OCI-LY3 (cell line): ENCODE measurements at regions not wholly inside any gene's neighbourhood (a gene's known extent, or its start where the extent isn't known, plus 50 kb on each side); places are given as distances from the start of the nearest gene placed in this dataset.

Experiments used
- H2AFZ ChIP-seq: fragments of 200-600, 300-600 bp; shearing (Covaris generic); 2 replicates; pipeline ENCODE4 v1.6.0; 2014; ENCODE audit warnings: antibody characterized with exemption, low read depth, low read length
- H3K27ac ChIP-seq: fragments of 200-600, 300-600 bp; sonication (generic); 2 replicates; pipeline ENCODE4 v1.5.1; 2014; ENCODE audit warnings: mild to moderate bottlenecking, low read length, moderate library complexity, mixed read lengths
- H3K27me3 ChIP-seq: fragments of 200-600, 300-600 bp; sonication (generic); 2 replicates; pipeline ENCODE4 v1.6.1; 2014; ENCODE audit warnings: low read depth, low read length, mixed read lengths
- H3K36me3 ChIP-seq: fragments of 200-600, 300-600 bp; sonication (generic); replicated peaks from 2 replicates; pipeline ENCODE3; 2014; ENCODE audit warnings: low read depth, low read length, mixed read lengths
- H3K4me1 ChIP-seq: fragments of 300-600, 200-600 bp; sonication (generic); 2 replicates; pipeline ENCODE4 v1.6.1; 2014; ENCODE audit warnings: low read length, mixed read lengths
- H3K4me2 ChIP-seq: fragments of 200-600, 300-600 bp; sonication (generic); 2 replicates; pipeline ENCODE4 v1.6.1; 2014; ENCODE audit warnings: low read length, mixed read lengths
- H3K4me3 ChIP-seq: fragments of 300-600, 200-600 bp; sonication (generic); 2 replicates; pipeline ENCODE4 v1.5.1; 2014; ENCODE audit warnings: antibody characterized with exemption, mild to moderate bottlenecking, low read length, moderate library complexity
- H3K79me2 ChIP-seq: fragments of 300-600, 200-600 bp; shearing (Covaris generic); 2 replicates; pipeline ENCODE4 v1.6.1; 2014; ENCODE audit warnings: mild to moderate bottlenecking, low read length, mixed read lengths
- H3K9ac ChIP-seq: fragments of 300-600, 200-600 bp; shearing (Covaris generic); 2 replicates; pipeline ENCODE4 v1.6.0; 2014; ENCODE audit warnings: mild to moderate bottlenecking, low read length, moderate library complexity
- H3K9me3 ChIP-seq: fragments of 200-600, 300-600 bp; shearing (Covaris generic); 2 replicates; pipeline ENCODE4 v1.6.1; 2014; ENCODE audit warnings: low read length, mixed read lengths; ENCODE audit not compliant: insufficient read depth
- H4K20me1 ChIP-seq: fragments of 200-600, 300-600 bp; sonication (generic); 2 replicates; pipeline ENCODE4 v1.6.1; 2016; ENCODE audit warnings: low read length, mixed read lengths; ENCODE audit not compliant: insufficient read depth
- EZH2phosphoT487 ChIP-seq: fragments of 200-600 bp; shearing (Covaris generic); IDR thresholded peaks from 2 replicates; pipeline ENCODE4 v1.6.1; 2018; ENCODE audit warnings: antibody characterized with exemption, mixed run types, low read depth
- TF ChIP-seq, protein P1 (sequence below): fragments of 200-600, 300-600 bp; sonication (generic); IDR thresholded peaks from 2 replicates; pipeline ENCODE4 v1.5.1; 2014; ENCODE audit warnings: antibody characterized with exemption, low read length, low read depth

DNA sequence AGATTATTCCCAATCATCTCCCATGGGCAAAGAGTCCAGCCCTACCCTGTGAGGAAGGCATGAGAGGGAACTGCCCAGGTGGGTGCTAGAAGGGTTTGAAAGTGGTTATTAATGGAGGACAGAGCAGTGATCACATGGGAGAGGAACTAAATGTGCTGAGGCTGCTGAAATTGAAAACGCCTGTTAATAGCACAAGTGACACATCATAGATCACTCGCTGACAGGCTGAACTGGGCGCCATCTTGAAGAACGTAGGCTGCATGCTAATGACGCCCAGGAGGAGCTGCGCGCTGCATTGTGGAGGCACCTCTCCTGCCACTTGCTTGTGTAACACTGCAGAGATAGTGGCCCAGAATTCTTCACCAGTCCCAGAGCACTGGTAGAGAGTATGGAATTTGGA lies 182.9 kb downstream of the KCNA5 start:
- no peak for TF ChIP-seq EZH2phosphoT487
- TF ChIP-seq, protein P1, sequence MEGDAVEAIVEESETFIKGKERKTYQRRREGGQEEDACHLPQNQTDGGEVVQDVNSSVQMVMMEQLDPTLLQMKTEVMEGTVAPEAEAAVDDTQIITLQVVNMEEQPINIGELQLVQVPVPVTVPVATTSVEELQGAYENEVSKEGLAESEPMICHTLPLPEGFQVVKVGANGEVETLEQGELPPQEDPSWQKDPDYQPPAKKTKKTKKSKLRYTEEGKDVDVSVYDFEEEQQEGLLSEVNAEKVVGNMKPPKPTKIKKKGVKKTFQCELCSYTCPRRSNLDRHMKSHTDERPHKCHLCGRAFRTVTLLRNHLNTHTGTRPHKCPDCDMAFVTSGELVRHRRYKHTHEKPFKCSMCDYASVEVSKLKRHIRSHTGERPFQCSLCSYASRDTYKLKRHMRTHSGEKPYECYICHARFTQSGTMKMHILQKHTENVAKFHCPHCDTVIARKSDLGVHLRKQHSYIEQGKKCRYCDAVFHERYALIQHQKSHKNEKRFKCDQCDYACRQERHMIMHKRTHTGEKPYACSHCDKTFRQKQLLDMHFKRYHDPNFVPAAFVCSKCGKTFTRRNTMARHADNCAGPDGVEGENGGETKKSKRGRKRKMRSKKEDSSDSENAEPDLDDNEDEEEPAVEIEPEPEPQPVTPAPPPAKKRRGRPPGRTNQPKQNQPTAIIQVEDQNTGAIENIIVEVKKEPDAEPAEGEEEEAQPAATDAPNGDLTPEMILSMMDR, result no peak
- Histone ChIP-seq H3K27ac (no peak overlapping the region), H2AFZ (no peak overlapping the region), H3K4me1 (no peaks in the 10 kb centered on the region), H3K9ac (no peak overlapping the region), H4K20me1 (no peaks in the 10 kb centered on the region), H3K79me2 (no peaks in the 10 kb centered on the region), H3K4me3 (no peak overlapping the region), H3K4me2 (no peak overlapping the region), H3K9me3 (no peaks in the 10 kb centered on the region), H3K27me3 (peaks cover 32% of the 10 kb centered on the region), H3K36me3 (no peaks in the 10 kb centered on the region)

DNA sequence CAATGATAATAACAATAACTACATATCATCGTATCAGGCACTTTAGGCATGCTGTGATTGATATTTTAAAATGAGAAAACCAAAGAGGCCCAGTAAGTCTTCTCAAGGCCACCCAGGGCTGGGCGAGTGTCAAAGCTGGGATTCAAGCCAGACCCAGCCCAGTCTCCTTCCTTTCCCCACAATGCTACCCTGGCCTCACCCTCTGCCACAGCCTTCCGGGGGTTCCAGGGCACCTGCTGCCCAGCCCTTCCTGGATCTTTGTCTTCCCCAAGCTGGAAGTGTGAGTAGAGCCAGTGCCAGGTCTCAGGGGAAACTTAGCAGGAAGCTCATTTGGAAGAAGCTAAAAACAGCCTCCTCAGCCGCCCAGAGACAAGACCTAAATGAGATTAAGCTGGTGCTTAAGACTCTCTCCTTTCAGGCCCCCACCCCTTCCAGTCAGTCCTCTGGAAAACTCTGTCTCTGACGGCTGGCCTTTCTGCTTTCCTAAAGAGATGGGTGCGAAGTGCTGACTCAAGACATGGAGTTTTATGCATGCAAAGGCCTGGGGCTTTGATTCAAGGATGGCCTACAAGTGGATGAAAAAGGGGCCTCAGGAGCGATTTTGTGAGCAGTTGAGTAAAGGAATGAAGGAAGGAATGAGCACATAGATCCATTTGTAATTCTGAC lies 184.2 kb downstream of the KCNA5 start:
- Histone ChIP-seq H2AFZ (no peak overlapping the region), H3K9me3 (no peaks in the 10 kb centered on the region), H3K9ac (no peak overlapping the region), H3K4me3 (no peak overlapping the region), H3K27me3 (peaks cover 34% of the 10 kb centered on the region), H3K36me3 (no peaks in the 10 kb centered on the region), H3K4me2 (no peak overlapping the region), H3K27ac (no peak overlapping the region), H4K20me1 (no peaks in the 10 kb centered on the region), H3K4me1 (no peaks in the 10 kb centered on the region), H3K79me2 (no peaks in the 10 kb centered on the region)
- no peak for TF ChIP-seq EZH2phosphoT487
- TF ChIP-seq, protein P1, result no peak

DNA sequence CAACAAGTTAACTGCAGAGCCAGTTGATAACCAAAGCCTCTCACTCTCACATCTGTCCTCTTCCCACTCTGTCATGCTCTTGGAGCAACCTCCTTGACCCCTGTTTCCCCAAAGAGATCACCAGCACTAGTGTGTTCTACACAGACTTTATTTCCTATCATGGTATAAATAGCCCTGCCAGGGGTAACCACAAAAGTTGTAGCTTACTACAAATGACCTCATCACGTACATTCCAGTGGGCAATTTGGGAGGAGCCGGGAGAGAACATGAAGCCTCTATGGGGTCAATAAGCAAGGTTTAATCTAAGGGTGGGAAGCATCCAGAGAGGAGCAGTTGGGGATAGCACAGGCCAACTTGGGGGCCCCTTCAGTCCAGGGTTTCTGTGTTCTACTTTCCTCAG lies 186.5 kb downstream of the KCNA5 start:
- Histone ChIP-seq H3K9ac (no peak overlapping the region), H4K20me1 (no peaks in the 10 kb centered on the region)
- TF ChIP-seq, protein P1, result no peak
- TF ChIP-seq EZH2phosphoT487, result no peak

DNA sequence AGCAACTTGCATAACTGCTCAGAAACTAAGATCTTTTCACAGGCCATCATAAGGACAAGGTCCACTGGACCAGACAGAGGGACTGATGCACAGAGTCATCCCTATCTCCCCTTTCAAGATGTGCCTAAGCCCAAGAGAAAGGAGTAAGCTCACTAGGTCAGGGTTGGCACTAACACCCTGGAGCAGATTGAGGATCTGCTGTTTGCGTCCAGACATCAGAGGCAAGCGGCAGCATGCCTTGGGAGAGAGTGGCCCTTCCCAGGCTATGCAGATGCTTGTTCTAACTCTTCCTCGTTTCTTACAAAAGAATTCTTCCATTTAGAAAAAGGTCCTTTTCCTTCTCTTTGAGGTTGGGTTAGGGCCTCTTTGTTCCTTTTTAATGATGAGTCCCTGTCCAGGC lies 187.2 kb downstream of the KCNA5 start:
- no peaks in the 10 kb centered on the region for H4K20me1 ChIP-seq
- H3K4me2 ChIP-seq, result no peak overlapping the region
- H3K79me2 ChIP-seq, result no peaks in the 10 kb centered on the region
- no peaks in the 10 kb centered on the region for H3K36me3 ChIP-seq
- H2AFZ ChIP-seq, result no peak overlapping the region
- no peak overlapping the region for H3K4me3 ChIP-seq
- no peaks in the 10 kb centered on the region for H3K4me1 ChIP-seq
- H3K9me3 ChIP-seq, result no peaks in the 10 kb centered on the region
- no peak overlapping the region for H3K27ac ChIP-seq
- no peak overlapping the region for H3K9ac ChIP-seq
- TF ChIP-seq, protein P1, result no peak
- no peak for TF ChIP-seq EZH2phosphoT487
- peaks cover 22% of the 10 kb centered on the region for H3K27me3 ChIP-seq

More for the DNA sequence above, 186.5 kb downstream of the KCNA5 start:
- H3K27ac ChIP-seq, result no peak overlapping the region
- no peaks in the 10 kb centered on the region for H3K36me3 ChIP-seq
- no peaks in the 10 kb centered on the region for H3K79me2 ChIP-seq
- H3K4me3 ChIP-seq, result no peak overlapping the region
- no peaks in the 10 kb centered on the region for H3K4me1 ChIP-seq
- no peaks in the 10 kb centered on the region for H3K9me3 ChIP-seq
- H2AFZ ChIP-seq, result no peak overlapping the region
- no peak overlapping the region for H3K4me2 ChIP-seq
- H3K27me3 ChIP-seq, result peaks cover 22% of the 10 kb centered on the region
